Esophagus muscularis mucosa (tissue), 4 donors: ENCODE measurements at regions not wholly inside any gene's neighbourhood (a gene's known extent, or its start where the extent isn't known, plus 50 kb on each side); places are given as distances from the start of the nearest gene placed in this dataset.

Experiments
- DNase-seq: peaks from one replicate; pipeline ENCODE4 v3.0.0-alpha.2; 2017; ENCODE audit errors: extremely low spot score
- H3K27ac ChIP-seq, 4 donors: fragments of 200-600 bp; sonication (generic); replicated peaks in 1 of 4; 1 replicate in 3 of 4; 2 replicates in 1 of 4; pipeline ENCODE4 v1.5.1; 2016 to 2019; ENCODE audit warnings: mild to moderate bottlenecking in 1 of 4
- H3K27me3 ChIP-seq, 4 donors: fragments of 200-600 bp; sonication (generic); one replicate each; pipeline versions ENCODE4 v1.5.1 to v1.6.0; 2016 to 2019
- H3K36me3 ChIP-seq, 4 donors: fragments of 200-600 bp; sonication (generic); one replicate each; pipeline ENCODE4 v1.5.1; 2016 to 2019
- H3K4me1 ChIP-seq, 4 donors: fragments of 200-600 bp; sonication (generic); one replicate each; pipeline ENCODE4 v1.5.1; 2016 to 2019
- H3K4me3 ChIP-seq, 4 donors: fragments of 200-600 bp; sonication (generic); 1 replicate in 2 of 4; 2 replicates in 2 of 4; pipeline ENCODE4 v1.5.1; 2016 to 2019; ENCODE audit warnings: mild to moderate bottlenecking in 4 of 4, moderate library complexity in 1 of 4
- H3K9me3 ChIP-seq, 4 donors: fragments of 200-600 bp; sonication (generic); 1 replicate in 3 of 4; 2 replicates in 1 of 4; pipeline ENCODE4 v1.5.1; 2016 to 2019
- EP300 ChIP-seq: sonication (generic); formaldehyde crosslinking; IDR thresholded peaks from one replicate; pipeline ENCODE4 v1.6.1; 2017; ENCODE audit warnings: antibody characterized with exemption
- POLR2A ChIP-seq: fragments of 450-650 bp; IDR thresholded peaks from one replicate; pipeline ENCODE4 v1.6.1; 2017; ENCODE audit warnings: antibody characterized with exemption, moderate library complexity, mild to moderate bottlenecking, low read depth
- POLR2AphosphoS5 ChIP-seq, 2 donors: sonication (generic); formaldehyde crosslinking; IDR thresholded peaks; one replicate each; pipeline ENCODE4 v1.6.1; 2017; ENCODE audit warnings: antibody characterized with exemption in 2 of 2
- WGBS: methylation state at CpG from one replicate; pipeline ENCODE4 v1.1.5; 2018; 5-methylcytosine and 5-hydroxymethylcytosine counted together
- intact Hi-C: fragments of 100-400 bp; cut with DNase I; formaldehyde crosslinking; loops from one replicate; pipeline ENCODE4 v1.15.1; 2023
- TF ChIP-seq, protein P1 (sequence below), 3 experiments: fragments of 200-600 bp in 2 of 3; fragments of 450-650 bp in 1 of 3; sonication (generic) in 2 of 3; IDR thresholded peaks; one replicate each; pipeline ENCODE4 v1.5.1; 2017 to 2019; ENCODE audit warnings: antibody characterized with exemption in 3 of 3, mild to moderate bottlenecking in 2 of 3, moderate library complexity in 1 of 3

DNA sequence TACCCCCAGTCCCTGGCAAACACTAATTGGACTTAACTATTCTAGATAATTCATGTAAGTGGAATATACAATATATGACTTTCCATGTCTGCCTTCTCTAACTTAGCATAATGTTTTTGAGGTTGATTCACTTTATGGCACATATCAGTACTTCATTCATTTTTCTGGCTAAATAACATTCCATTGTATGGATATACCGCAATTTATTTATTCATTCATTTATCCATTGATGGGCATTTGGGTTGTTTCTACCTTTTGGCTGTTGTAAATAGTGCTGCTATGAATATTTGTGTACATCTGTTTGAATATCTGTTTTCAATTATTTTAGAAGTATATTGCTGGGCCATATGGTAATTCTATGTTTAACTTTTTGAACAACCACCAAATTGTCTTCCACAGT, 616.3 kb downstream of the UTRN start:
- no peak overlapping the region for H3K27ac ChIP-seq
- peaks cover 0 to 15% (median 6%) of the 10 kb centered on the region in 4 donors for H3K9me3 ChIP-seq
- H3K4me1 ChIP-seq = peaks cover 0 to 2% (median under 1%) of the 10 kb centered on the region in 4 donors
- no peak overlapping the region for H3K4me3 ChIP-seq
- WGBS = 100% methylated on average over 1 of the region's 1 CpG
- H3K27me3 ChIP-seq = no peaks in the 10 kb centered on the region
- H3K36me3 ChIP-seq = no peaks in the 10 kb centered on the region
- DNase-seq = no peak
- intact Hi-C loops = no loop called here
- TF ChIP-seq POLR2AphosphoS5 (IDR thresholded peaks at IDR 0.05) = no peak
- TF ChIP-seq EP300 = no peak

DNA sequence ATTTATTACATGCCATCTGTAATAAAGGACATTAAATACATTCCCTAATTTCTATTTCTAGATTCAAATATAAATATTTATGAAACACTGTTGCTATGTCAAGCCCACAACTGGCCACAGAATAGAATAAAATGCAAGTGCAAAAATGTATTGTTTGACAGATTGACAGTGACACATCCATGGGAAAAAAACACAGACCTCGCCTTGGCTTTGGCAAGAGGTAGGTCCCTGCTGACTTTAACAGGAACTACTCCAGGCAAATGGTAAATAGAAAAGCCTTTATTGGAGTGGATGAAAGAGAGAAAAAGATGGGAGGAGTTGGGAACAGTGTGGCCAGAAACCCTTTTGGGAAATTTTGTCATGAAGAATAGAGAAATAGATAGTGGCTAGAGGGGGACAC, 622.9 kb downstream of the UTRN start:
- 27% methylated on average over 1 of the region's 1 CpG for WGBS

DNA sequence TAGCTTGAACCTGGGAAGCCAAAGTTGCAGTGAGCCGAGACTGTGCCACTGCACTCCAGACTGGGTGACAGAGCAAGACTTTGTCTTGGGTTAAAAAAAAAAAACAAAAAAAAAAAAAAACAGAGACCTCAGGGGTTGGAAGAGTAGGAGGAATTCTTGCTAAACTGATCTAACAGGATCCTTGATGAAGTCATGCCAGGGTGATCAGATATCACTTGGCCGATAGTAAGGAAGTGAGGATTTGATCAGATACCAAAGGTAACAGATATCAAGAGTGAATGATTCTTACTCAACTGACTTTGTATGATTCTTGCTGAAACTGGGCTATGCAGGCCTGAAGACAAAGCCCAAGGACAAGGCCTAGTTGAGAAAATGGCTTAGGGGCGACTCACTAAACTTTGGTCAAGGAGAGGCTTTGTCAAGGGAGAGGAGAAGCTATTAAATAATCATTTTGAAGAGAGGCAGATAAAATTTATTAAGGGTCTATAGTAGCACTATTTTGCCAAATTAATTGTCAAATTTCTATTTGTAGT, 624.7 kb downstream of the UTRN start:
- Histone ChIP-seq H3K27me3 (no peaks in the 10 kb centered on the region), H3K4me3 (no peak overlapping the region), H3K36me3 (no peaks in the 10 kb centered on the region), H3K27ac (no peak overlapping the region), H3K9me3 (no peaks in the 10 kb centered on the region), H3K4me1 (peaks cover 0 to 35% (median 15%) of the 10 kb centered on the region in 4 donors)
- TF ChIP-seq POLR2AphosphoS5 (IDR thresholded peaks at IDR 0.05) = no peak
- no peak for TF ChIP-seq EP300
- TF ChIP-seq, protein P1, sequence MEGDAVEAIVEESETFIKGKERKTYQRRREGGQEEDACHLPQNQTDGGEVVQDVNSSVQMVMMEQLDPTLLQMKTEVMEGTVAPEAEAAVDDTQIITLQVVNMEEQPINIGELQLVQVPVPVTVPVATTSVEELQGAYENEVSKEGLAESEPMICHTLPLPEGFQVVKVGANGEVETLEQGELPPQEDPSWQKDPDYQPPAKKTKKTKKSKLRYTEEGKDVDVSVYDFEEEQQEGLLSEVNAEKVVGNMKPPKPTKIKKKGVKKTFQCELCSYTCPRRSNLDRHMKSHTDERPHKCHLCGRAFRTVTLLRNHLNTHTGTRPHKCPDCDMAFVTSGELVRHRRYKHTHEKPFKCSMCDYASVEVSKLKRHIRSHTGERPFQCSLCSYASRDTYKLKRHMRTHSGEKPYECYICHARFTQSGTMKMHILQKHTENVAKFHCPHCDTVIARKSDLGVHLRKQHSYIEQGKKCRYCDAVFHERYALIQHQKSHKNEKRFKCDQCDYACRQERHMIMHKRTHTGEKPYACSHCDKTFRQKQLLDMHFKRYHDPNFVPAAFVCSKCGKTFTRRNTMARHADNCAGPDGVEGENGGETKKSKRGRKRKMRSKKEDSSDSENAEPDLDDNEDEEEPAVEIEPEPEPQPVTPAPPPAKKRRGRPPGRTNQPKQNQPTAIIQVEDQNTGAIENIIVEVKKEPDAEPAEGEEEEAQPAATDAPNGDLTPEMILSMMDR (IDR thresholded peaks at IDR 0.05) = no peak
- no peak for TF ChIP-seq POLR2A
- no peak for DNase-seq
- WGBS = 94% methylated on average over 3 of the region's 3 CpGs
- intact Hi-C loops = no loop called here

More for the DNA sequence above, 622.9 kb downstream of the UTRN start:
- Histone ChIP-seq H3K36me3 (no peaks in the 10 kb centered on the region), H3K4me3 (no peak overlapping the region), H3K4me1 (peaks cover 0 to 33% (median 13%) of the 10 kb centered on the region in 4 donors), H3K27ac (peak overlapping the region in 3 of 4 donors; percentile 5 to 46 (median 36)), H3K27me3 (no peaks in the 10 kb centered on the region), H3K9me3 (no peaks in the 10 kb centered on the region)
- intact Hi-C loops = no loop called here
- TF ChIP-seq, protein P1 (IDR thresholded peaks at IDR 0.05) = peak in 1 of 3 experiments; percentile 21
- TF ChIP-seq POLR2A = no peak
- no peak for TF ChIP-seq EP300
- peak in 1 of 2 donors; percentile 51 for TF ChIP-seq POLR2AphosphoS5 (IDR thresholded peaks at IDR 0.05)
- no peak for DNase-seq

DNA sequence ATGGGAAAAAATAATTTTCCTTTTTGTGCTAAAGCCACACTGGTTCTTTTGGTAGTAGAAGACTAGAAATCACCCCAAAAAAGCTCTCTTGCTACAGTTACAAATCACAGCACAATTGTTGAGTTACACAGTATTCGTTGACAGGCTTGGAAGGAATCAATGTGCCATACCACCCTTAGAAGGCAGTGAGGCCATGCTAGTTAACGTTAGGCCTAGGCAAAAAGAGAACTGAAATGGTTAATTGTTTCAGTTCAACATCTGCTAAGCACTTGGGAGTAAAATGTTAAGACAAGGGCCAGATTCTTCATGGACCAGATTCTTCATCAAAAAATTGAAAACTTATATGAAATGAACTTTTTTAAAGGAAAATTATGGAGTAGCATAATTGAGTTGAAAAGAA, 626.2 kb downstream of the UTRN start:
- Histone ChIP-seq H3K27ac (no peak overlapping the region), H3K27me3 (no peaks in the 10 kb centered on the region), H3K4me1 (peaks cover 0 to 35% (median 15%) of the 10 kb centered on the region in 4 donors), H3K36me3 (no peaks in the 10 kb centered on the region), H3K9me3 (no peaks in the 10 kb centered on the region), H3K4me3 (no peak overlapping the region)
- no peak for DNase-seq
- TF ChIP-seq, protein P1 (IDR thresholded peaks at IDR 0.05) = no peak
- TF ChIP-seq POLR2A (no peak), POLR2AphosphoS5 (IDR thresholded peaks at IDR 0.05) (no peak), EP300 (no peak)
- WGBS = 86% methylated on average over 2 of the region's 2 CpGs
- intact Hi-C loops = no loop called here

DNA sequence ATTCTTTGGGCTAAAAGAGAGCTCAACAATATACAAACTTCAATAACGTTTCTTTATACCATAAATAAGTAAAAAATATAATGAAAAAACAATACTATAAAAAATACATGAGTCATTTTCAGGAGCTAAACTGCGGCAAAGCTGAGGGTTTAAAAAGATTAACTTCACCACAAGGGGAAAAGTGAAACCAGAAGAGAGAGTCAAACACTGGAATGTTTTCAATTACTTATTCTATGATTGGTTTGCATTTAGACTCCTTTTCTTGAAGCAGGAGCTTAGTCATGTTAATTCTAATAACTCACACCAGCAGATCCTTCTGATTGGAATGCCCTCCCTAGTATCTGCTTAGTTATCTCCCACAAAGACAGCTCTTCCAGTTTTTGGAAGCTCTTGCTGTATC, 627.3 kb downstream of the UTRN start:
- intact Hi-C loops = no loop called here
- TF ChIP-seq POLR2A (no peak), POLR2AphosphoS5 (IDR thresholded peaks at IDR 0.05) (no peak), EP300 (no peak)
- TF ChIP-seq, protein P1 (IDR thresholded peaks at IDR 0.05) = peak; percentile 8 to 21 (median 10)
- Histone ChIP-seq H3K27me3 (no peaks in the 10 kb centered on the region), H3K4me1 (peaks cover 0 to 35% (median 13%) of the 10 kb centered on the region in 4 donors), H3K9me3 (no peaks in the 10 kb centered on the region), H3K27ac (no peak overlapping the region), H3K36me3 (no peaks in the 10 kb centered on the region), H3K4me3 (no peak overlapping the region)
- 15% methylated on average over 2 of the region's 2 CpGs for WGBS
- no peak for DNase-seq
